H1 (cell line): ENCODE measurements at regions not wholly inside any gene's neighbourhood (a gene's known extent, or its start where the extent isn't known, plus 50 kb on each side); places are given as distances from the start of the nearest gene placed in this dataset.

Source experiments
- CTCF ChIA-PET: fragments of 300-600 bp; sonication (Branson Sonifier 250); formaldehyde crosslinking; loops from one replicate; lab custom pipeline; 2021; ENCODE audit not compliant: partially characterized antibody; lab: Charles Lee
- POLR2A ChIA-PET: fragments of 300-600 bp; sonication (Branson Sonifier 250); formaldehyde crosslinking; loops from one replicate; lab custom pipeline; 2021; ENCODE audit warnings: inconsistent platforms; ENCODE audit not compliant: partially characterized antibody; lab: Charles Lee
- DNase-seq, 2 experiments: peaks; one replicate each; pipeline versions ENCODE4 v3.0.0 to v3.0.0-alpha.2; 2010 to 2022; ENCODE audit warnings: low spot score in 2 of 2, low read depth in 1 of 2, mixed read lengths in 1 of 2
- FAIRE-seq: peaks from 2 replicates; lab custom pipeline; 2011; peaks lifted over from hg19 to GRCh38; lab: Jason Lieb, UNC
- H2AFZ ChIP-seq: 2 replicates; pipeline ENCODE4 v1.8.1; 2012; ENCODE audit warnings: low read length, inconsistent platforms
- H2AK5ac ChIP-seq: 2 replicates; pipeline ENCODE4 v1.6.1; 2013; ENCODE audit warnings: low read depth, low read length
- H2BK120ac ChIP-seq: replicated peaks from 2 replicates; pipeline ENCODE3; 2013; ENCODE audit warnings: low read depth, low read length, inconsistent platforms
- H2BK12ac ChIP-seq: 2 replicates; pipeline ENCODE4 v1.6.1; 2013; ENCODE audit warnings: low read depth, low read length
- H2BK15ac ChIP-seq: 2 replicates; pipeline ENCODE4 v1.6.1; 2013; ENCODE audit warnings: low read length
- H2BK20ac ChIP-seq: 2 replicates; pipeline ENCODE4 v1.6.1; 2013; ENCODE audit warnings: low read length
- H2BK5ac ChIP-seq: 2 replicates; pipeline ENCODE4 v1.6.1; 2013; ENCODE audit warnings: low read depth, low read length
- H3K14ac ChIP-seq: 2 replicates; pipeline ENCODE4 v1.6.1; 2013; ENCODE audit warnings: inconsistent platforms; ENCODE audit not compliant: insufficient read length
- H3K18ac ChIP-seq: 2 replicates; pipeline ENCODE4 v1.6.1; 2013; ENCODE audit warnings: low read length; ENCODE audit errors: extremely low read depth
- H3K23ac ChIP-seq: 2 replicates; pipeline ENCODE4 v1.6.1; 2013; ENCODE audit warnings: inconsistent platforms; ENCODE audit not compliant: insufficient read length
- H3K23me2 ChIP-seq: 2 replicates; pipeline ENCODE4 v1.6.1; 2013; ENCODE audit warnings: low read depth, low read length
- H3K27ac ChIP-seq: 2 replicates; pipeline ENCODE4 v1.6.1; 2011; ENCODE audit warnings: low read depth, low read length, inconsistent platforms
- H3K27me3 ChIP-seq, 4 experiments: replicated peaks in 1 of 4; 1 replicate in 1 of 4; 2 replicates in 3 of 4; pipeline versions ENCODE4 v1.6.1 to v1.8.1; 2011 to 2013; ENCODE audit warnings: low read length in 3 of 4, mild to moderate bottlenecking in 3 of 4, inconsistent platforms in 2 of 4, mixed read lengths in 2 of 4, moderate library complexity in 1 of 4; ENCODE audit not compliant: control insufficient read depth in 3 of 4, insufficient read depth in 3 of 4; ENCODE audit errors: extremely low read depth in 1 of 4
- H3K36me3 ChIP-seq, 4 experiments: 2 replicates each; pipeline versions ENCODE4 v1.6.1 to v1.8.1; 2011 to 2013; ENCODE audit warnings: mild to moderate bottlenecking in 4 of 4, low read length in 3 of 4, moderate library complexity in 2 of 4, control low read depth in 1 of 4, inconsistent platforms in 1 of 4; ENCODE audit not compliant: insufficient read depth in 4 of 4, control insufficient read depth in 2 of 4
- H3K4ac ChIP-seq: replicated peaks from 2 replicates; pipeline ENCODE3; 2013; ENCODE audit warnings: low read length, low read depth, mixed read lengths, inconsistent platforms; ENCODE audit not compliant: insufficient read length
- H3K4me1 ChIP-seq, 4 experiments: replicated peaks in 1 of 4; 1 replicate in 1 of 4; 2 replicates in 3 of 4; pipeline versions ENCODE4 v1.6.1 to v1.8.1; 2011 to 2013; ENCODE audit warnings: low read length in 3 of 4, inconsistent platforms in 2 of 4, mixed read lengths in 1 of 4; ENCODE audit not compliant: insufficient read depth in 4 of 4, control insufficient read depth in 3 of 4
- H3K4me2 ChIP-seq, 2 experiments: 2 replicates each; pipeline versions ENCODE4 v1.6.1 to v1.8.1; 2011 to 2013; ENCODE audit warnings: low read depth in 2 of 2, low read length in 2 of 2, control low read depth in 1 of 2, inconsistent platforms in 1 of 2, mild to moderate bottlenecking in 1 of 2; ENCODE audit not compliant: insufficient read depth in 1 of 2
- H3K4me3 ChIP-seq, 4 experiments: fragments of 200-600, 300-600 bp in 1 of 4; sonication (generic), shearing (Covaris generic), sonication (Bioruptor Twin) in 1 of 4; 2 replicates each; pipeline versions ENCODE4 v1.5.1 to v1.8.1; 2011 to 2016; ENCODE audit warnings: low read length in 4 of 4, low read depth in 3 of 4, control low read depth in 2 of 4, inconsistent platforms in 2 of 4, mild to moderate bottlenecking in 2 of 4, mixed read lengths in 1 of 4, moderate library complexity in 1 of 4; ENCODE audit not compliant: insufficient read depth in 2 of 4; ENCODE audit errors: extremely low read depth in 1 of 4
- H3K56ac ChIP-seq: replicated peaks from 2 replicates; pipeline ENCODE3; 2013; ENCODE audit warnings: low read depth, mild to moderate bottlenecking, mixed read lengths, low read length, inconsistent platforms; ENCODE audit not compliant: insufficient read length
- H3K79me1 ChIP-seq: 2 replicates; pipeline ENCODE4 v1.6.1; 2013; ENCODE audit warnings: low read depth, low read length, control low read depth
- H3K79me2 ChIP-seq, 2 experiments: 2 replicates each; pipeline versions ENCODE4 v1.6.1 to v1.8.1; 2012 to 2013; ENCODE audit warnings: low read length in 2 of 2, mild to moderate bottlenecking in 2 of 2, inconsistent platforms in 1 of 2; ENCODE audit not compliant: insufficient read depth in 2 of 2, control insufficient read depth in 1 of 2
- H3K9ac ChIP-seq, 4 experiments: replicated peaks in 1 of 4; 1 replicate in 1 of 4; 2 replicates in 3 of 4; pipeline versions ENCODE4 v1.6.1 to v1.8.1; 2011 to 2013; ENCODE audit warnings: low read depth in 3 of 4, low read length in 3 of 4, control low read depth in 2 of 4, mild to moderate bottlenecking in 2 of 4, moderate library complexity in 2 of 4, inconsistent platforms in 1 of 4; ENCODE audit errors: extremely low read depth in 1 of 4
- H3K9me3 ChIP-seq, 2 experiments: 2 replicates each; pipeline versions ENCODE4 v1.6.1 to v1.8.1; 2012 to 2013; ENCODE audit warnings: mild to moderate bottlenecking in 2 of 2, moderate library complexity in 2 of 2, control low read depth in 1 of 2, inconsistent platforms in 1 of 2, low read depth in 1 of 2, low read length in 1 of 2, mixed read lengths in 1 of 2; ENCODE audit not compliant: insufficient read depth in 2 of 2
- H4K20me1 ChIP-seq, 2 experiments: replicated peaks in 1 of 2; 2 replicates each; pipeline versions ENCODE3 to v1.8.1; 2011 to 2013; ENCODE audit warnings: inconsistent platforms in 2 of 2, low read length in 2 of 2, mild to moderate bottlenecking in 1 of 2; ENCODE audit not compliant: insufficient read depth in 2 of 2, control insufficient read depth in 1 of 2
- H4K5ac ChIP-seq: 2 replicates; pipeline ENCODE4 v1.6.1; 2013; ENCODE audit warnings: low read length, low read depth, mixed read lengths, inconsistent platforms; ENCODE audit not compliant: insufficient read length
- H4K8ac ChIP-seq: 2 replicates; pipeline ENCODE4 v1.8.0; 2013; ENCODE audit warnings: mild to moderate bottlenecking, moderate library complexity, low read length, inconsistent platforms; ENCODE audit not compliant: insufficient read depth; ENCODE audit errors: extremely low read depth
- H4K91ac ChIP-seq: replicated peaks from 2 replicates; pipeline ENCODE3; 2013; ENCODE audit warnings: low read length, mixed read lengths, inconsistent platforms; ENCODE audit not compliant: insufficient read length
- WGBS, 2 experiments: shearing (Covaris generic) in 1 of 2; methylation state at CpG; one replicate each; pipeline versions ENCODE4 v1.1.6 to v1.1.7; 2013 to 2015; ENCODE audit warnings: low lambda C conversion rate in 2 of 2, mixed read lengths in 2 of 2, inconsistent platforms in 1 of 2, low coverage in 1 of 2, missing lambda C conversion rate in 1 of 2; ENCODE audit not compliant: insufficient replicate concordance in 2 of 2, insufficient coverage in 1 of 2, insufficient read length in 1 of 2; ENCODE audit errors: extremely low coverage in 1 of 2, missing lambda C conversion rate in 1 of 2; 5-methylcytosine and 5-hydroxymethylcytosine counted together

DNA sequence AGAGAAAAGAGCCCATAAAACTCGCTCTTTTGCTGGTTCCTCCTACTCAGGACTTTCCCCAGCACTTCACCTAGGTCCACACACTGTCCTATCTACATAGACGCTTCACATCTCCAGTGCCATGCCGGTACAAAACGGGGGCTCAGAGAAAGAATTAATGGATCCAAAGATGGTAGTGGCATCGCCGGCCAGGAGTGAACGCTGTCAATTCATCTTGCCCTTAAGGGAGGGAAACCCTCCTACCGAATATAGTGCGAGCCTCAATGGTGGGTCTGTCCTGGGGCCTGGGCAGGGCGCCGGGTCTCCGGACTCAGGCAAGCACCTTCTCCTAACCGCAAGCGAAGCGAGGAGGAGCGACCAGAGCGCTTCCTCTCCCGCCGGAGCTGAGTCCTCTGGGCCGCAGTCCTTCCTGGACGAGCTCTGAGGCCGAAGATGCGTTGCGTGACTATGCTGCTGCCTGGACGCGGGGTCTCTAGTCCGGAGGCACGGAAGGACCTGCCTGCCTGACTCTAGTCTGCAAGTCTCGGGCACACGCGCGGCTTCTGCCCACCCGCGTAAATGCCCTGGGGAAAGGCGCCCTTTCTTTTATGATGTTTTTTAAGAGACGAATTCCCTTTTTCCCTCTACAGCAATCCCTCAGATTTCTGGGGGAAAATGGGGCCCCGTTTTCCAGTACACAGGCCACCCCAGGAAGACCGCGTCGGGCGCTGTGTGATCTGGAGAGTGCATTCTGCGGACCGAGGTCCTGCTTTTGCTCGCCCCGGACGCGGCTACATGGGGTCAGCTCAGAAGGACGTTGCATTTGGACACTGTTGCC, 100.1 kb upstream of the PRDM1 start:
- Histone ChIP-seq H2BK12ac (no peak overlapping the region), H3K27ac (no peak overlapping the region), H3K9ac (no peak overlapping the region), H3K9me3 (no peaks in the 10 kb centered on the region), H2AFZ (no peak overlapping the region), H2BK120ac (no peak overlapping the region), H2AK5ac (no peak overlapping the region), H3K79me1 (no peaks in the 10 kb centered on the region), H3K4me1 (peaks cover 0 to 9% (median 5%) of the 10 kb centered on the region in 4 experiments; a peak in 6 of 7 replicates), H2BK15ac (no peak overlapping the region; the same call in 1 of the 2 replicates), H3K4me3 (peak overlapping the region; percentile 35 to 60 (median 43)), H3K18ac (no peak overlapping the region), H4K20me1 (peaks cover 0 to 5% of the 10 kb centered on the region in 2 experiments), H4K5ac (no peak overlapping the region), H4K8ac (no peak overlapping the region), H3K79me2 (no peaks in the 10 kb centered on the region), H3K23me2 (peaks cover 12% of the 10 kb centered on the region; the same call in 1 of the 2 replicates), H3K14ac (no peak overlapping the region), H3K4me2 (peak overlapping the region; percentile 95 to 99), H3K23ac (no peak overlapping the region), H2BK20ac (no peak overlapping the region), H4K91ac (no peak overlapping the region), H3K56ac (no peak overlapping the region), H3K27me3 (peaks cover 79 to 99% (median 88%) of the 10 kb centered on the region in 4 experiments), H3K4ac (no peak overlapping the region), H3K36me3 (no peaks in the 10 kb centered on the region), H2BK5ac (no peak overlapping the region)
- ChIA-PET POLR2A (interaction anchor here (0.8 kb wide), 1 partner anchor 9 kb away, joined by 3 read pairs; no protein-coding TSS in a partner anchor), CTCF (interaction anchor here (0.8 to 1.1 kb wide), 2 partner anchors 9 to 13 kb away, joined by 3 read pairs; no protein-coding TSS in a partner anchor)
- FAIRE-seq (no peak), DNase-seq (peak in 1 of 2 experiments; percentile 64)
- WGBS, 2 experiments = 4% methylated on average over 48 of the region's 48 CpGs; no CpG with 5 or more reads in 1 of the 2 experiments
